ENCODE measurements at regions not wholly inside any gene's neighbourhood (a gene's known extent, or its start where the extent isn't known, plus 50 kb on each side); places are given as distances from the start of the nearest gene placed in this dataset.

GRCh38 chr6:232982-233640 is 59.2 kb upstream of the DUSP22 start:
- Histone ChIP-seq H3K9ac (ENCODE audit: insufficient read length) (no peak overlapping the region), H3K36me3 (ENCODE audit: insufficient read depth, low read length) (no peaks in the 10 kb centered on the region), H3K27ac (no peak overlapping the region), H3K9me3 (ENCODE audit: low read depth, low read length) (no peaks in the 10 kb centered on the region), H3K4me3 (no peak overlapping the region)
- TF ChIP-seq POLR2AphosphoS5 (IDR thresholded peaks at IDR 0.05; ENCODE audit: borderline replicate concordance, low read depth, low read length) (no peak), EZH2 (IDR thresholded peaks at IDR 0.05) (no peak), FOXP2 (optimal IDR thresholded peaks at IDR 0.05; ENCODE audit: control extremely low read depth, extremely low read length, insufficient read depth) (no peak)
- DNase-seq (ENCODE audit: low read depth, low spot score), result no peak

GRCh38 chr6:234706-235372 is 57.4 kb upstream of the DUSP22 start:
- DNase-seq (ENCODE audit: low read depth, low spot score), result no peak
- TF ChIP-seq POLR2AphosphoS5 (IDR thresholded peaks at IDR 0.05; ENCODE audit: borderline replicate concordance, low read depth, low read length) (no peak), FOXP2 (optimal IDR thresholded peaks at IDR 0.05; ENCODE audit: control extremely low read depth, extremely low read length, insufficient read depth) (no peak), EZH2 (IDR thresholded peaks at IDR 0.05) (no peak)
- Histone ChIP-seq H3K36me3 (ENCODE audit: insufficient read depth, low read length) (no peaks in the 10 kb centered on the region), H3K27ac (no peak overlapping the region), H3K9ac (ENCODE audit: insufficient read length) (no peak overlapping the region), H3K4me3 (no peak overlapping the region), H3K9me3 (ENCODE audit: low read depth, low read length) (no peaks in the 10 kb centered on the region)

- Histone ChIP-seq H3K27ac (no peak overlapping the region), H3K9me3 (ENCODE audit: low read depth, low read length) (no peaks in the 10 kb centered on the region), H3K36me3 (ENCODE audit: insufficient read depth, low read length) (no peaks in the 10 kb centered on the region), H3K9ac (ENCODE audit: insufficient read length) (no peak overlapping the region), H3K4me3 (no peak overlapping the region)
- no peak for TF ChIP-seq FOXP2 (optimal IDR thresholded peaks at IDR 0.05; ENCODE audit: control extremely low read depth, extremely low read length, insufficient read depth)
- no peak for TF ChIP-seq EZH2 (IDR thresholded peaks at IDR 0.05)
- no peak for TF ChIP-seq POLR2AphosphoS5 (IDR thresholded peaks at IDR 0.05; ENCODE audit: borderline replicate concordance, low read depth, low read length)
- DNase-seq (ENCODE audit: low read depth, low spot score), result no peak
Observed at GRCh38 chr6:235763-236360, 56.4 kb upstream of the DUSP22 start.

GRCh38 chr6:236519-236918 is 55.8 kb upstream of the DUSP22 start:
- Histone ChIP-seq H3K9me3 (ENCODE audit: low read depth, low read length) (no peaks in the 10 kb centered on the region), H3K4me3 (no peak overlapping the region), H3K9ac (ENCODE audit: insufficient read length) (no peak overlapping the region), H3K27ac (no peak overlapping the region), H3K36me3 (ENCODE audit: insufficient read depth, low read length) (no peaks in the 10 kb centered on the region)
- DNase-seq (ENCODE audit: low read depth, low spot score), result no peak
- TF ChIP-seq POLR2AphosphoS5 (IDR thresholded peaks at IDR 0.05; ENCODE audit: borderline replicate concordance, low read depth, low read length) (no peak), EZH2 (IDR thresholded peaks at IDR 0.05) (no peak), FOXP2 (optimal IDR thresholded peaks at IDR 0.05; ENCODE audit: control extremely low read depth, extremely low read length, insufficient read depth) (no peak)

- TF ChIP-seq FOXP2 (optimal IDR thresholded peaks at IDR 0.05; ENCODE audit: control extremely low read depth, extremely low read length, insufficient read depth) (no peak), POLR2AphosphoS5 (IDR thresholded peaks at IDR 0.05; ENCODE audit: borderline replicate concordance, low read depth, low read length) (no peak), EZH2 (IDR thresholded peaks at IDR 0.05) (no peak)
Observed at GRCh38 chr6:240151-240550, 52.1 kb upstream of the DUSP22 start.

GRCh38 chr6:241336-241865 is 50.9 kb upstream of the DUSP22 start:
- no peak overlapping the region for H3K9ac ChIP-seq (ENCODE audit: insufficient read length)
- H3K4me3 ChIP-seq, result no peak overlapping the region
- no peak for DNase-seq (ENCODE audit: low read depth, low spot score)
- H3K27ac ChIP-seq, result no peak overlapping the region
- TF ChIP-seq FOXP2 (optimal IDR thresholded peaks at IDR 0.05; ENCODE audit: control extremely low read depth, extremely low read length, insufficient read depth) (no peak), EZH2 (IDR thresholded peaks at IDR 0.05) (no peak), POLR2AphosphoS5 (IDR thresholded peaks at IDR 0.05; ENCODE audit: borderline replicate concordance, low read depth, low read length) (no peak)
- H3K36me3 ChIP-seq (ENCODE audit: insufficient read depth, low read length), result no peaks in the 10 kb centered on the region
- H3K9me3 ChIP-seq (ENCODE audit: low read depth, low read length), result no peaks in the 10 kb centered on the region

More at GRCh38 chr6:240151-240550, 52.1 kb upstream of the DUSP22 start:
- H3K9ac ChIP-seq (ENCODE audit: insufficient read length), result no peak overlapping the region
- H3K9me3 ChIP-seq (ENCODE audit: low read depth, low read length), result no peaks in the 10 kb centered on the region
- H3K27ac ChIP-seq, result no peak overlapping the region
- DNase-seq (ENCODE audit: low read depth, low spot score), result no peak
- H3K4me3 ChIP-seq, result no peak overlapping the region
- no peaks in the 10 kb centered on the region for H3K36me3 ChIP-seq (ENCODE audit: insufficient read depth, low read length)

Measured in SK-N-MC (cell line).